ENCODE measurements at regions not wholly inside any gene's neighbourhood (a gene's known extent, or its start where the extent isn't known, plus 50 kb on each side); places are given as distances from the start of the nearest gene placed in this dataset.
"Not testable (repeated sequence)": the region's sequence is repeated elsewhere in the genome, so short reads cannot be mapped to it uniquely, and the experiment has no call there.

GRCh38 chr1:60841116-60842046 is 241.0 kb upstream of the NFIA start:
- no peaks in the 10 kb centered on the region for H3K36me3 ChIP-seq (replicated peaks; ENCODE audit: control insufficient read depth, insufficient read depth, low read length)
- no peaks in the 10 kb centered on the region for H3K27me3 ChIP-seq (ENCODE audit: control insufficient read depth, insufficient read depth, low read length)
- no peak for DNase-seq
- H3K4me3 ChIP-seq (ENCODE audit: insufficient read depth, low read depth, low read length), result no peak overlapping the region

DNA sequence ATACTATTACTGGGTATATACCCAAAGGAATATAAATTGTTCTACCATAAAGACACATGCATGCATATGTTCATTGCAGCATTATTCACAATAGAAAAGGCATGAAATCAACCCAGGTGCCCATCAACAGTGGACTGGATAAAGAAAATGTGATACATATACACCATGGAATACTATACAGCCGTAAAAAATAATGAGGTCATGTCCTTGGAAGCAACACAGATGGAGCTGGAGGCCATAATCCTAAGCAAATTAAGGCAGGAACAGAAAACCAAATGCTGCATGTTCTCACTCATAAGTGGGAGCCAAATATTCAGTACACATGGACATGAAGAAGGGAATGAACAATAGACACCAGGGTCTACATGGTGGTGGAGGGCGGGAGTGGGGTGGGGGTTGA is 241.9 kb upstream of the NFIA start:
- not testable (repeated sequence) for H3K4me3 ChIP-seq (ENCODE audit: insufficient read depth, low read depth, low read length); H3K36me3 ChIP-seq (replicated peaks; ENCODE audit: control insufficient read depth, insufficient read depth, low read length); DNase-seq; H3K27me3 ChIP-seq (ENCODE audit: control insufficient read depth, insufficient read depth, low read length)

GRCh38 chr1:60835649-60836048 is 246.7 kb upstream of the NFIA start:
- H3K27me3 ChIP-seq (ENCODE audit: control insufficient read depth, insufficient read depth, low read length), result no peaks in the 10 kb centered on the region
- no peak for DNase-seq
- H3K36me3 ChIP-seq (replicated peaks; ENCODE audit: control insufficient read depth, insufficient read depth, low read length), result no peaks in the 10 kb centered on the region
- H3K4me3 ChIP-seq (ENCODE audit: insufficient read depth, low read depth, low read length), result no peak overlapping the region

DNA sequence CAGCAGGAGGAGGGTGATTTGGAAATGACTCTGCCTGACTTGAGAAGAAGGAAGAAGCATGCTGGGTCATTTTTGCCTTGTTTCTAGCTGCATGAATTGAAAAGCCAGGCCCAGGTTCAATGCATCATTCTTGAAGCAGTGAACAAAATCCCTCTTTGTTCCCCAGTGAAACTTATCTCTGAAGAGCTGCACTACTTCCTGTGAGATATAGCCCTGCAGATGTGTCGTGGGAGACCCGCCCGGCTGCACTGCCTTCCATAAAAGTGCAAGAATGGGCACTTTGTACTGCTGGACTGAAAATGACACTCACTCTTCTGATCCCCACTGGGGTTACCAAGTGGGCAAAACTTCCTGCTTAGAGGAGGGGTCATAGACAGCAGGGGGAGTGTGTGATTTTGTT is 249.2 kb upstream of the NFIA start:
- Histone ChIP-seq H3K36me3 (replicated peaks; ENCODE audit: control insufficient read depth, insufficient read depth, low read length) (no peaks in the 10 kb centered on the region), H3K27me3 (ENCODE audit: control insufficient read depth, insufficient read depth, low read length) (no peaks in the 10 kb centered on the region), H3K4me3 (ENCODE audit: insufficient read depth, low read depth, low read length) (no peak overlapping the region)
- DNase-seq, result no peak

DNA sequence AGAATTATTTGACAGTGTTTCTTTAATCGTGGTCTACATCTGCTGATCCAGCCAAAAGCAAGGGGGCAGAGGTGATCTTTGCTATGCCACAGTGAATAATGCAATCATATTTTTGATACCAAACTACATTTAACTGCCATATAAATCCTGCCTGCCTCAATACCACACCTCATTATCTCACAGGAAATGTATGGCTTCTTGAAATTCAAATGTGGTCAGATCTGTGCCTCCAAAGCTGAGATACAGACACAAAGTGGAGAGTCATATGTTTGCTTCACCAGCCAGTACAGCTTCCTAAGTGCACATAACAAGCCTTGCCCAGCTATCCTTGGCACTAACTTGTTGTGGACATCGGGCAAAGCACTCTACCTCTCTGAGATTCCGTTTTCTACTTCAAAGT is 250.0 kb upstream of the NFIA start:
- DNase-seq, result no peak
- no peaks in the 10 kb centered on the region for H3K27me3 ChIP-seq (ENCODE audit: control insufficient read depth, insufficient read depth, low read length)
- no peak overlapping the region for H3K4me3 ChIP-seq (ENCODE audit: insufficient read depth, low read depth, low read length)
- H3K36me3 ChIP-seq (replicated peaks; ENCODE audit: control insufficient read depth, insufficient read depth, low read length), result no peaks in the 10 kb centered on the region

DNA sequence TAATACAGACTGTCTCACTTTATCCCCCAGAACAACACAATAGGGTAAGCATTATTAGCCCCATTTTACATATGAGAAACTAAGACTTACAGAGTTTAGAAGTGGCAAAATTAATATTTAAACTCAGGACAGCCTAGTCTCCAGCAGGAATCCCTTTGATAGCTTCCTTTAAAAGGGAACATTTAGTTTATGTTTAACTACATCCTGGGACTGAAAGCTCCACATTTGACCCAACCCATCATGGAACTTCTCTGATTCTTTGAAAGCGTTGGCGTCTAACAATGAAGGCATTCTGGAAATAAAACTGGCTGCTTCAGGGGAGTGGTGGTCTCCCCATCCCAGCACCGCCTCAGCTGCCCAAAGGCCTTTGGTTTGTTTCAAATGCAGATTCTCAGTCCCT is 250.6 kb upstream of the NFIA start:
- Histone ChIP-seq H3K36me3 (replicated peaks; ENCODE audit: control insufficient read depth, insufficient read depth, low read length) (no peaks in the 10 kb centered on the region), H3K4me3 (ENCODE audit: insufficient read depth, low read depth, low read length) (no peak overlapping the region), H3K27me3 (ENCODE audit: control insufficient read depth, insufficient read depth, low read length) (no peaks in the 10 kb centered on the region)
- no peak for DNase-seq

GRCh38 chr1:60828944-60829343 is 253.4 kb upstream of the NFIA start:
- Histone ChIP-seq H3K27me3 (ENCODE audit: control insufficient read depth, insufficient read depth, low read length) (no peaks in the 10 kb centered on the region), H3K36me3 (replicated peaks; ENCODE audit: control insufficient read depth, insufficient read depth, low read length) (no peaks in the 10 kb centered on the region), H3K4me3 (ENCODE audit: insufficient read depth, low read depth, low read length) (no peak overlapping the region)
- no peak for DNase-seq

GRCh38 chr1:60826320-60827094 is 255.9 kb upstream of the NFIA start:
- no peak overlapping the region for H3K4me3 ChIP-seq (ENCODE audit: insufficient read depth, low read depth, low read length)
- no peaks in the 10 kb centered on the region for H3K36me3 ChIP-seq (replicated peaks; ENCODE audit: control insufficient read depth, insufficient read depth, low read length)
- no peak for DNase-seq
- no peaks in the 10 kb centered on the region for H3K27me3 ChIP-seq (ENCODE audit: control insufficient read depth, insufficient read depth, low read length)

- peak; percentile 18 for DNase-seq
- Histone ChIP-seq H3K4me3 (ENCODE audit: insufficient read depth, low read depth, low read length) (no peak overlapping the region), H3K27me3 (ENCODE audit: control insufficient read depth, insufficient read depth, low read length) (no peaks in the 10 kb centered on the region)
These were observed 256.8 kb upstream of the NFIA start for GRCh38 chr1:60825593-60825992.

DNA sequence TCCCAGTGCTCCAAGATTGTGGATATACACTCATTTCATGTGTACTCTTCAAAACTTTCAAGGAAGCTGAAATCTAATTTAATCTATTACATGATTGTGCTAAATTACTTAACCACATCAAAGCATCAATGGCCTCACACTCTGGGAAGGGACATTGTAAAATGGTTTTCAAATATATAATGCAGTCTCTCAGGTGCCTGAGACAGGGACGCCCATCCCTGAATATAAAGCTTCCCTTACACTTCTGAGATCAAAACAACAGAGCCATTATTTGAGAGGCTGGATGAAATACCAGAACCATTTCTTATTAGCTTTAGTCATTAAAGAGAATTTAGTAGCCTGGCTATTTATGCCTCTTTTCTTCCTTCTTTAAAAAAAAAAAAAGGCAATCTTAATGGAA is 259.2 kb upstream of the NFIA start:
- no peaks in the 10 kb centered on the region for H3K27me3 ChIP-seq (ENCODE audit: control insufficient read depth, insufficient read depth, low read length)
- H3K4me3 ChIP-seq (ENCODE audit: insufficient read depth, low read depth, low read length), result no peak overlapping the region
- no peaks in the 10 kb centered on the region for H3K36me3 ChIP-seq (replicated peaks; ENCODE audit: control insufficient read depth, insufficient read depth, low read length)
- no peak for DNase-seq

More at GRCh38 chr1:60825593-60825992, 256.8 kb upstream of the NFIA start:
- H3K36me3 ChIP-seq (replicated peaks; ENCODE audit: control insufficient read depth, insufficient read depth, low read length), result no peaks in the 10 kb centered on the region

GRCh38 chr1:60822252-60822651 is 260.1 kb upstream of the NFIA start:
- DNase-seq, result no peak
- Histone ChIP-seq H3K27me3 (ENCODE audit: control insufficient read depth, insufficient read depth, low read length) (no peaks in the 10 kb centered on the region), H3K36me3 (replicated peaks; ENCODE audit: control insufficient read depth, insufficient read depth, low read length) (no peaks in the 10 kb centered on the region), H3K4me3 (ENCODE audit: insufficient read depth, low read depth, low read length) (no peak overlapping the region)

DNA sequence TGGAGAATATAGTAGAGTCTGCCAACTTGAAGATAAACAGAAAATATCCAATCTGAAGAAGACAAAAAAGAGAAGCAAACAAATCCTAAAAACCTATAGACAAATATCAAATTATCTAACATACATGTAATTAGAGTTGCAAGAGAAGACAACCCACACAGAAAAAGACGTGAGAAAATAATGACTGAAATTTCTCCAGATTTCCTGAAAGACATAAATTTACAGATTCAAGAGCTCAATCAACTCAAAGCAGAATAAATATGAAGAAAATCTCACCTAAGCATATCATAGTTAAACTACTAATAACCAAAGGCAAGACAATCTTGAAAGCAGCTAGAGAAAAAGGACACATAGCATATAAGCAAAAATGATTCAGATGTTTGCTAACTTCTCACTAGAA is 261.2 kb upstream of the NFIA start:
- no peak overlapping the region for H3K4me3 ChIP-seq (ENCODE audit: insufficient read depth, low read depth, low read length)
- DNase-seq, result no peak
- H3K36me3 ChIP-seq (replicated peaks; ENCODE audit: control insufficient read depth, insufficient read depth, low read length), result no peaks in the 10 kb centered on the region
- H3K27me3 ChIP-seq (ENCODE audit: control insufficient read depth, insufficient read depth, low read length), result no peaks in the 10 kb centered on the region

- Histone ChIP-seq H3K27me3 (ENCODE audit: control insufficient read depth, insufficient read depth, low read length) (no peaks in the 10 kb centered on the region), H3K36me3 (replicated peaks; ENCODE audit: control insufficient read depth, insufficient read depth, low read length) (no peaks in the 10 kb centered on the region), H3K4me3 (ENCODE audit: insufficient read depth, low read depth, low read length) (no peak overlapping the region)
- DNase-seq, result no peak
These were observed 263.2 kb upstream of the NFIA start for GRCh38 chr1:60818969-60819701.

DNA sequence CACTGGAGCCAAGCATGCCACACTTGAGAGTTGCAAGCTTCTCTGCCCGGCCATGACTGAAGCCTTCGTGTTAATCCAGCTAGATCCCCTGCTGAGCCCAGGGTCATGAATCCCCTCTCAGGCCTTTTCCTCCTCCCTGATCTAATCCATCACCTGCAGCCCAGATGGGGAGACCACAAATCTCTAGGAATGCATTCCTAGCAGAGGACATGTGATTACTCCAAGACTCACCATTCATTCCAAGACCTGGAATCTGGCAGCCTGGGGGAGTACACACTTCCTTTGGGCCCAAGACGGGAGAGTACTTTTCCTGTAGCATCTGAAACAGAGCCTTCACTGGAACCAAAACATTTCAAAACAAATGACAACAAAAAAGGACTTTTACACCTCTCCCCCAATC is 269.3 kb upstream of the NFIA start:
- H3K27me3 ChIP-seq (ENCODE audit: control insufficient read depth, insufficient read depth, low read length), result no peaks in the 10 kb centered on the region
- H3K4me3 ChIP-seq (ENCODE audit: insufficient read depth, low read depth, low read length), result no peak overlapping the region
- no peaks in the 10 kb centered on the region for H3K36me3 ChIP-seq (replicated peaks; ENCODE audit: control insufficient read depth, insufficient read depth, low read length)
- no peak for DNase-seq

Measured in H7 (cell line).